Right lobe of liver (tissue), 4 donors: ENCODE measurements at regions not wholly inside any gene's neighbourhood (a gene's known extent, or its start where the extent isn't known, plus 50 kb on each side); places are given as distances from the start of the nearest gene placed in this dataset.

Source experiments
- POLR2A ChIP-seq: fragments of 450-650 bp; IDR thresholded peaks from one replicate; pipeline ENCODE4 v1.6.1; 2017; ENCODE audit warnings: antibody characterized with exemption, mild to moderate bottlenecking
- TF ChIP-seq, protein P1 (sequence below), 4 donors: fragments of 200-600 bp in 3 of 4; fragments of 450-650 bp in 1 of 4; IDR thresholded peaks; one replicate each; pipeline versions ENCODE4 v1.5.1 to v1.8.0; 2016 to 2022; ENCODE audit warnings: antibody characterized with exemption in 4 of 4, mild to moderate bottlenecking in 2 of 4
- donor health status: DM: no; HTN: no; CAD: no.
- donor health status: DM: no; HTN: no; CAD: no.
- donor health status: DM: no; HTN: yes; CAD: no.

DNA sequence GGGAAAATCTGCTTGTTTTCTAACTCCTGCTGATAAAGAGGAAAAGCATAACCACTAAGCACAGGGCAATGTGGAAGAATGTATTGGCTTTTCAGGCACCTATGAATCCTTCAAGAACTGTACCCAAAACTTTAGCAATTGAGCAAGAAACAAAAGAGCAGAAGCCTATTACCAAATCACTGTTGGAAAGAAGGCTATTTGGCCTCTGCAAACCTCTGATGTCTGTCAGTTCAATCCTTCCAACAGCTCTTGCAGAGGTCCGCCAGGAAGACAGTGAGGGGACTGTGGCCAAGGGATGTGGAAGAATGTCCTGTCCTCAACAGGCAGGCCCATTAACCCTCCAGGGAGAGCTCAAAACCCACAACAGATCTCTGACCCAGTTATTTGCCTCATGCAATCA, 328.6 kb downstream of the ENC1 start:
- no peak for TF ChIP-seq POLR2A
- TF ChIP-seq, protein P1, sequence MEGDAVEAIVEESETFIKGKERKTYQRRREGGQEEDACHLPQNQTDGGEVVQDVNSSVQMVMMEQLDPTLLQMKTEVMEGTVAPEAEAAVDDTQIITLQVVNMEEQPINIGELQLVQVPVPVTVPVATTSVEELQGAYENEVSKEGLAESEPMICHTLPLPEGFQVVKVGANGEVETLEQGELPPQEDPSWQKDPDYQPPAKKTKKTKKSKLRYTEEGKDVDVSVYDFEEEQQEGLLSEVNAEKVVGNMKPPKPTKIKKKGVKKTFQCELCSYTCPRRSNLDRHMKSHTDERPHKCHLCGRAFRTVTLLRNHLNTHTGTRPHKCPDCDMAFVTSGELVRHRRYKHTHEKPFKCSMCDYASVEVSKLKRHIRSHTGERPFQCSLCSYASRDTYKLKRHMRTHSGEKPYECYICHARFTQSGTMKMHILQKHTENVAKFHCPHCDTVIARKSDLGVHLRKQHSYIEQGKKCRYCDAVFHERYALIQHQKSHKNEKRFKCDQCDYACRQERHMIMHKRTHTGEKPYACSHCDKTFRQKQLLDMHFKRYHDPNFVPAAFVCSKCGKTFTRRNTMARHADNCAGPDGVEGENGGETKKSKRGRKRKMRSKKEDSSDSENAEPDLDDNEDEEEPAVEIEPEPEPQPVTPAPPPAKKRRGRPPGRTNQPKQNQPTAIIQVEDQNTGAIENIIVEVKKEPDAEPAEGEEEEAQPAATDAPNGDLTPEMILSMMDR (IDR thresholded peaks at IDR 0.05): no peak
